HG02981 (cell line): ENCODE measurements at regions not wholly inside any gene's neighbourhood (a gene's known extent, or its start where the extent isn't known, plus 50 kb on each side); places are given as distances from the start of the nearest gene placed in this dataset.
"Not testable (repeated sequence)": the region's sequence is repeated elsewhere in the genome, so short reads cannot be mapped to it uniquely, and the experiment has no call there.

Experiments
- ATAC-seq: cut with Tn5 transposase; IDR thresholded peaks from one replicate; pipeline ENCODE4 v1.9.1; 2021; ENCODE audit warnings: mild to moderate bottlenecking, moderate library complexity; ENCODE audit not compliant: unreplicated experiment

DNA sequence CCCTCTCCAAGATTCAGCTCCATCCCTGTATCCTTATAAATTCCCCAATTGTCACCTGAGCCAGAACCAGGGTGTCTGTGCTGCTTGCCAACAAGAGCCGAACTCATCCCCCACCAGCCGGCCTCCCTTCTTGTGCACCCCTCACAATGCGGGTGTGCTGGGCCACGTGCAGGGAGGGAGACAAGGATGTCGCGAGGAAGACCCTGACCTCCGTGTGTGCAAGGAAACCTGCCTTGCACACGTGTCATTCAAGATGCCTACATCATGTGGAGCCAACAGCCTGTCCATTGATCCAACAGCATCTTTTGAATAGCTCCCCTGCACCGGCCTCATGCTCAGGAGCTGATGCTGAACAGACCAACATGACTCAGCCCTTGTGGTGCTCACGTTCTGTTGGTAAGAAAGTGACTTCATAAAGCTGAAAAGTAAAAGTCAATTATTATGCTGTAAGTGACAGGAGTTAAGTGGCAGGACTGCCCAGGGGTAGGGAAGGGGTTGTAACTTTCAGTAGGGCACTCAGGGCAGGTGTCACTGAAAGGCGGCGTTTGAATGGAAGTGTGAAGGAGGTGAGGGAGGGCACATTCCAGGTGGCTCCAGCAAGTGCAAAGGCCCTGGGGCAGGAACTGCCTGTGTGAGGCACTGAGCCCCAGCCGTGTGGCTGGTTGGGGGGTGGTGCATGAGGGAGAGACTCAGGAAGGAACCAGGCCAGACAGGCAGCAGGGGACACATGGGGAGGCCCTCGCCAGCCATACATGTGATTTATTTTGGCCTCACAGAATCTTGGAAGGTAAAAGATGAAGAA, 302.2 kb downstream of the FOXL1 start:
- no peak for ATAC-seq

DNA sequence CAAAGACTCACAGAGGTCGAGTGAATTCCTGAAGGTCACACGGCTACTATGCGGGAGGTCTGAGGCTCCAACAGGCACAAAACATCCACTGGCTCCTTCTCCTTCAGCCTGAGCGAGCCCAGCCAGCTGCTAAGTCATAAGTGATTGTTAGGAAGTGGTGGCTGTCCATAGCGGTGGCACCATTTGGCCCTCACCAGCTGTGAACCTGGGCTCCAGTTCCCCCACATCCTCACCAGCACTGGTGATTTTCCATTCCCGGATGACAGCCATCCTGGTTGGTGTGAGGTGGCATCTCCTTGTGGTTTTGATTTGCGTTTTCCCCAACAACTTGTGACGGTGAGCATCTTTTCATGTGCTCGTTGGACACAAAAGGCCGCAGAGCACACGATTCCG, 302.8 kb downstream of the FOXL1 start:
- no peak for ATAC-seq

- no peak for ATAC-seq
Observed at GRCh38 chr16:86881861-86882273, 303.5 kb downstream of the FOXL1 start.

GRCh38 chr16:86882586-86883280, 304.4 kb downstream of the FOXL1 start:
- ATAC-seq: no peak

DNA sequence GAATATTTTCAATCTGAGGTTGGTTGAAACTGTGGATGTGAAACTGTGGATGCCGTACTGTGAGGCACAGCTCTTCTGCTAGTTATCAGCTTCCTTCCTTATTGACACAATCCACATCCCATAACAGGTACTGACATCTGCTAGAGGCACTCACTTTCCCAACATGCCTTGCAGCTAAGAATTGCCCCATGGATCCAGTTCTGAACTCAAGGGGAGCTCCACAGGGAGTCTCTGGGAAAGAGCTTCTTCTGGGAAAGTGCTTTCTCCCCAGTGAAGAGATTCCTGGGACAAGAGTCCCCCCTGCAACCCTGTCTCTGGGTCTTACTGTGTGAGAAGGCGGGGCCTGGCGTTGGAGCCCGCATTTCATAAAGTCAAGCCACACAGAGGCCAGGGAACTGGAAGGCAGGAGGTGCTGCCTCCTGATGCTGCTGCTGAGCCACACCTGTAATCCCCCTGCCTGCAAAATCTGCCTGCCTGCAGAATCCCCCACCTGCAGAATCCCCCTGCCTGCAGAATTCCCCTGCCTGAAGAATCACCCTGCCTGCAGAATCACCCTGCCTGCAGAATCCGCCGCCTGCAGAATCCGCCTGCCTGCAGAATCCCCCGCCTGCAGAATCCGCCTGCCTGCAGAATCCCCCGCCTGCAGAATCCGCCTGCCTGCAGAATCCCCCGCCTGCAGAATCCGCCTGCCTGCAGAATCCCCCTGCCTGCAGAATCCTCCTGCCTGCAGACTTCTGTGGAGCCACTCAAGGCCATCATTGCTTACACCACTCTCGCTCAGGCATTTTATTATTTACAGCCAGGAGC, 305.4 kb downstream of the FOXL1 start:
- ATAC-seq: no peak

DNA sequence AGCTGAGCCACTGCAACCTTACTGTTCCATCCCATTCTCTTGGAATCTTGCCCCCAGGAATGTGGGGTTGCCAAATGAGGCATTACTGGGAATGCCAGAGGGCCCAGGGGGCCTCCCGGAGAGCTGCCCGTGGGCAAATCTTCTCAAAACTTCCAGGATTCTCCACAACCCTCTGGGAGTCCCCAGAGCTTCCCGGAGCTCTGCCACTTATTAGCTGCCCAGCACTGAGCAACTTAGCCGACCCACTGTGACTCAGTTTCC, 306.0 kb downstream of the FOXL1 start:
- ATAC-seq: no peak

DNA sequence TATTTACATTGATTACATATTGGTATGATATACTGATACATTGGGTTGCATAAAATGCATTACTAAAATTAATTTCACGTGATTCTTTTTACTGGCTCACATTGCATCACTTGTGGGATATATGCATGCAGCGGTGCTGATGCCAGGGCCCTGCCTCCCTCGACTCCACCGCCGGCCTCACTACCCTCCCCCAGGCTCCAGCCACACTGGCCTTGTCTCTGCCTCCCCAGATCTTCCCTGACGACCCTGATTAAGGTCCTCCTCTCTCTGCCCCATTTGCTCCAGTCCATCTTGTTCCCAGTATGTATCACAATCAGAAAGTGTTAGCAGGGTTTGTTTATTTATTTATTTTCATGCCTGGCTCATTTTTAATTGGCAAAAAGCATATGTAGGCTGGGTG, 306.8 kb downstream of the FOXL1 start:
- no peak for ATAC-seq

DNA sequence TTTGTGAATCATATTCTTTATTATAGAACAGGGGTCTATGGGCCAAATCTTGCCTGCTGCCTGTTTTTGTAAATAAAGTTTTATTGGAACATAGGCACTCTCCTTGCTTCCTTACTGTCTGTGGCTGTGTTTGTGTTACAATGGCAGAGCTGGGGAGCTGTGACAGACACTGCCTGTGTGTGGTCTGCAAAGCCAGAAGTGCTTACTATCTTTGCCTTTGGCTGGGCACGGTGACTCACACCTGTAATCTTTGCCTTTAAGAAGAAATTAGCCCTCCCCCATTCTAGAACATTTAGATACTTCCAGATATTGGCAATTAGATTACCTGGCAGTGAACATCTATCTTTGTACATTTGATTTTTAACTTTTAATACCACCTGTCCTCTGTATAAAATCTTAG, 308.3 kb downstream of the FOXL1 start:
- no peak for ATAC-seq

DNA sequence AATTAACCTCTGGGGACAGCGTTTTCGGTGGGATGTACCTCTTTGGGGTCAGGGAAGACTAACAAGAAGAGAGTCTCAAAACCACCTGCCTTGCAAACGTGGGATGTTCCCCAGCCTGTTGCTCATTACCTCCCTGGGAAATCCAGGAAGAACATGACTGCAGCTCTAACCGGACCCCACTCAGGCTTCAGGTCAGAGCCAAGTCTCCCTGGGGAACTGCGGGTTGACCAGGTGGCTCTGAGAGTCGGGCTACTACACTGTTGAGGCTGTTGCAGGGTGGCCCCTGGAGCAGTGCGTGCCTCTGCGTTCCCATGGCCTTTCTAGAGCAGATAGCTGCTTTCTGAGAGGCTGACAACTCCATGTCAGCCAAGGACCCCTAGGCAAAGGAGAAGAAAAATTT, 309.1 kb downstream of the FOXL1 start:
- ATAC-seq: no peak

GRCh38 chr16:86888231-86889053, 310.1 kb downstream of the FOXL1 start:
- ATAC-seq: no peak

- not testable (repeated sequence) for ATAC-seq
Observed at GRCh38 chr16:86889054-86889366, 310.7 kb downstream of the FOXL1 start.

GRCh38 chr16:86889974-86890373, 311.6 kb downstream of the FOXL1 start:
- no peak for ATAC-seq

DNA sequence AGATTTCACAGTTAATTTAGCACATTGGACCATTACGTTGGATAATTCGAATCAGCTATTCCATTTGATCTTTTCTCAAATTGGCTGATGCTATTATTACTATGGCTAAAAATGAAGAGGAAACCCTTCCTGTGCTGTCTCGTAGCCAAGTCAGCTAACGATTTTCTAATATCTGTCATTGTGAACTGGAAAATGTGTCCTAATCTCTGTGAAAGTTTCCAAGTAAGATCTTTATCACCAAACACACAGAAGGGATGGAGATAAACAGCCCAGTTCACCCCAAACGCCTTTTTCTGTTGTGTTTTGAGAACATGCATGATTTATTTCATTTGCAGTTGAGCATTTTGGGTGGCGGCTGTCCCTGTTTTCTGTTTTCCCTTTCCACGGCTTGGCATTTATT, 312.8 kb downstream of the FOXL1 start:
- ATAC-seq: no peak

DNA sequence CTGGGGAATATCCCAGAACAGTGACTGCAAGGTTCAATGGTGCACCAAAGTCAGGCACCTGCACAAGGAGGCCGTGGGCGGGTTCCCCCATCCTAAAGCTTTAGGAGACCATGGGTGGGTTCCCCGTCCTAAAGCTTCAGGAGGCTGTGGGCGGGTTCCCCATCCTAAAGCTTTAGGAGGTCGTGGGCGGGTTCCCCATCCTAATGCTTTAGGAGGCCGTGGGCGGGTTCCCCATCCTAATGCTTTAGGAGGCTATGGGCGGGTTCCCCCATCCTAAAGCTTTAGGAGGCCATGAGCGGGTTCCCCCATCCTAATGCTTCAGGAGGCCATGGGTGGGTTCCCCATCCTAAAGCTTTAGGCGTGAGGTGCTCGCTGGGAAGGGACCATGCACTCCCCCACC, 313.3 kb downstream of the FOXL1 start:
- ATAC-seq: no peak

- no peak for ATAC-seq
Observed at GRCh38 chr16:86892509-86892908, 314.2 kb downstream of the FOXL1 start.

GRCh38 chr16:86893506-86893905, 315.2 kb downstream of the FOXL1 start:
- ATAC-seq: no peak

DNA sequence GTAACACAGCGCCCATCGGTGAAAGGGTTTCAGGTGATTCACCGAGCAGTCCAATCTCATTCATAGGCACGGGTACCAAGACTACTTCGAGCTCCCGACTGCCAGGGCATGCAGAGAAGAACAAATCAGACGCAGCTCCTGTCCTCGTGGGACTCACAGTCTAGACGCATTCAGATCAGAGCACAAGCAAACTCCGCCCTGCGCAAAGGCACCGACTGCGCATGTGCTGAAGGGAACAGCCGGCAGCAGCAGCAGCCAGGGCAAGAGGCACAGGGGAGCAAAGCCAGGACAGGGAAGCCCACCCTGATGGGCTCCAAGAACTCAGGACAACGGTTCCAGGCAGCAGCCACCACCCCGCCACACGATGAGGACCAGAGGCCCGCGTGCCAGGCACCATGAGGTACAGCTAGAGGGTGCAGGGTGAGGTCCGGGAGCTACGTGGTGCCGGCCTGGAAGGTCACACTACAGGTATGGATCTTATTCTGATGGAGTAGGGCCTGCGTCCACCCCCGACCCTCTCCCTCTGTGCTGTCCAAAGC, 315.7 kb downstream of the FOXL1 start:
- no peak for ATAC-seq

GRCh38 chr16:86894925-86895324, 316.6 kb downstream of the FOXL1 start:
- no peak for ATAC-seq

- ATAC-seq: no peak
Observed at GRCh38 chr16:86895606-86896005, 317.3 kb downstream of the FOXL1 start.

DNA sequence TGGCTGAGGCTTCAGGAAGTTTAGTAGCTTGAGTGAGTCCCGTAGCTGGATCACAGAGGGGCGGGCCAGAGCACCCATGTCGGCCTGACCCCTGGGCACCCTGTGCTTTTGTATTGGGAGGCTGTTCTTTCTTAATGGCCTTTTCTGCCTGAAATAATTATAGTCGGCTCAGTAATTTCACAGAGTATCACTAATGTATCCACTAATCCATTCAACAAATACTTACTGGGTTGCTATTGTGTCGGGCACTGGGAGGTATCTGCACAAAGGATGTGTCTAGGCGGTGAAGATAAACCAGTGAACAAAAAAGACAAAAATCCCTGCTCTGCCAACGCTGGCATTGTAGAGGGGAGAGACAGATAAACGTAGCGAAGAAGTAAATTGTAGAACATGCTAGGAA, 318.6 kb downstream of the FOXL1 start:
- ATAC-seq: no peak

- no peak for ATAC-seq
Observed at GRCh38 chr16:86897486-86897885, 319.1 kb downstream of the FOXL1 start.
